ENCODE measurements at regions not wholly inside any gene's neighbourhood (a gene's known extent, or its start where the extent isn't known, plus 50 kb on each side); places are given as distances from the start of the nearest gene placed in this dataset.

DNA sequence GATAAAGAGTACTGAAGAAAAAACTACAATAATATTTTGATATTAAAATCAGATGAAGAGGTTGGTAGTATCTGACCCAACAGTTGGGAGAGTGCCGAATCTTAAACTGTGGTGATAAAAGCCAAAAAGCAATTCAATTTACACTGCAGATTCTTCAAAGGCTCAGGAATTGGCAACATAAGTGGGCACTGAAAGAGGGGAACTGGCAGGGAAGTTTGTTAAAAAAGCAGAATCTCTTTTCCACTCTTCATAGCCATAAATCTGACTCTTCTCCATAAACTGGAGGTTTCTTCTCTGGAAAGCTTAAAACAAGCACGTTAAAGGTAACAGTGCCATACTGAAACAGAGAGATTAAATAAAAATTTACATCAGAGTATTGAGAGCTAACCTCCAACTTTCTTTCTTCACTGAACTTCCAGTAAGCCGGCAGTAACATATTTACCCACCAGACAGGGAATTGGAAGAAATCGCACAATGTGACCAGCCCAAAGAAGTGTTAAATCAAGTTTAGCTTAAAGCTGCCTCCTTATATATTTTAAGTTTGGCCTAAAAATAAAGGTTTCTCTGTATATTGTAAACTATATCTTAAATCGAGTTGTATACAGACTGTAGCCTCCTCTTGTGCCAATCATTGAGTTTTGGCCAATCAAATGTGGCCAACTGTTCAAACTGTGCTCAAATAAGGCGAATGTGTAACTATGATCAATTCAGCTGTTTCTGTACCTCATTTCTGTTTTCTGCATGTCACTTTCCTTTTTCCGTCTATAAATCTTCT lies 358.3 kb downstream of the NXPE2 start:
- Mint-ChIP-seq H3K9me3 (ENCODE audit: unreplicated experiment) (no peaks in the 10 kb centered on the region), H3K4me1 (ENCODE audit: low read depth, unreplicated experiment) (no peaks in the 10 kb centered on the region), H3K27me3 (ENCODE audit: low read depth, unreplicated experiment) (peaks cover under 1% of the 10 kb centered on the region), H3K27ac (ENCODE audit: unreplicated experiment) (no peak overlapping the region), H3K4me3 (ENCODE audit: unreplicated experiment) (no peak overlapping the region), H3K36me3 (ENCODE audit: low read depth, unreplicated experiment) (no peaks in the 10 kb centered on the region)
- no peak overlapping the region for H3K27ac ChIP-seq (ENCODE audit: low read depth, low read length)
- no peaks in the 10 kb centered on the region for H4K20me1 ChIP-seq (ENCODE audit: insufficient read depth, low read length)
- FAIRE-seq (no peak), DNase-seq (ENCODE audit: low read depth) (no peak)
- H3K36me3 ChIP-seq (ENCODE audit: insufficient read depth, low read length) = no peaks in the 10 kb centered on the region
- H3K4me3 ChIP-seq (ENCODE audit: insufficient read depth, low read depth, low read length) = no peak overlapping the region
- no peaks in the 10 kb centered on the region for H3K4me1 ChIP-seq (ENCODE audit: insufficient read depth, low read length)
- no peak overlapping the region for H3K4me2 ChIP-seq (ENCODE audit: low read length)
- no peaks in the 10 kb centered on the region for H3K9me3 ChIP-seq (ENCODE audit: insufficient read depth, low read depth, low read length)
- H3K79me2 ChIP-seq (ENCODE audit: insufficient read depth, low read length) = no peaks in the 10 kb centered on the region
- H3K9ac ChIP-seq (ENCODE audit: low read length) = no peak overlapping the region
- TF ChIP-seq EZH2 (IDR thresholded peaks at IDR 0.05; ENCODE audit: insufficient read depth, low read length) = no peak
- TF ChIP-seq, protein P1, sequence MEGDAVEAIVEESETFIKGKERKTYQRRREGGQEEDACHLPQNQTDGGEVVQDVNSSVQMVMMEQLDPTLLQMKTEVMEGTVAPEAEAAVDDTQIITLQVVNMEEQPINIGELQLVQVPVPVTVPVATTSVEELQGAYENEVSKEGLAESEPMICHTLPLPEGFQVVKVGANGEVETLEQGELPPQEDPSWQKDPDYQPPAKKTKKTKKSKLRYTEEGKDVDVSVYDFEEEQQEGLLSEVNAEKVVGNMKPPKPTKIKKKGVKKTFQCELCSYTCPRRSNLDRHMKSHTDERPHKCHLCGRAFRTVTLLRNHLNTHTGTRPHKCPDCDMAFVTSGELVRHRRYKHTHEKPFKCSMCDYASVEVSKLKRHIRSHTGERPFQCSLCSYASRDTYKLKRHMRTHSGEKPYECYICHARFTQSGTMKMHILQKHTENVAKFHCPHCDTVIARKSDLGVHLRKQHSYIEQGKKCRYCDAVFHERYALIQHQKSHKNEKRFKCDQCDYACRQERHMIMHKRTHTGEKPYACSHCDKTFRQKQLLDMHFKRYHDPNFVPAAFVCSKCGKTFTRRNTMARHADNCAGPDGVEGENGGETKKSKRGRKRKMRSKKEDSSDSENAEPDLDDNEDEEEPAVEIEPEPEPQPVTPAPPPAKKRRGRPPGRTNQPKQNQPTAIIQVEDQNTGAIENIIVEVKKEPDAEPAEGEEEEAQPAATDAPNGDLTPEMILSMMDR (IDR thresholded peaks at IDR 0.05; ENCODE audit: insufficient read depth, low read depth, low read length) = no peak
- H2AFZ ChIP-seq (ENCODE audit: low read depth, low read length) = no peak overlapping the region
- H3K27me3 ChIP-seq (ENCODE audit: insufficient read depth, low read length) = no peaks in the 10 kb centered on the region

DNA sequence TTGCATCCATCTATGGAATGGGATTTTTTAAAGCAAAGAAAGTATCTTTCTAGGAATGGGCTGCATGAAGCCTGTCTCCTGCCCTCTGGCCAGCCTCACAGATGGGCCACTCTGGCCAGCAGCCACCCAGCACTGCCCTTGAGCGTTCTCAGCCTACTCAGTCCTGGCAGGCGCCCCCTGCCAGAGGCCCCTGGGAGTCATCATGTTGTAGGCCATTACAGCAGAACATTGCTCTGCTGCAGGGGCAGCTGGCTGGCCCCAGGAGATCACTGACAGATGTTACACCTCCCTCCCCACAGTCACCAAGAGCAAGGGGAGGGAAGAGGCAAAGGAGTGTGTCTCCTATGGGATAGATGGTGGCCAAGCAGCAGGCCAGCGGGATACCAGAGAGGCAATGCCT lies 363.7 kb downstream of the NXPE2 start:
- TF ChIP-seq, protein P1 (IDR thresholded peaks at IDR 0.05; ENCODE audit: insufficient read depth, low read depth, low read length) = no peak
- TF ChIP-seq EZH2 (IDR thresholded peaks at IDR 0.05; ENCODE audit: insufficient read depth, low read length) = no peak
- Mint-ChIP-seq H3K27ac (ENCODE audit: unreplicated experiment) (no peak overlapping the region), H3K4me1 (ENCODE audit: low read depth, unreplicated experiment) (no peaks in the 10 kb centered on the region), H3K4me3 (ENCODE audit: unreplicated experiment) (no peak overlapping the region), H3K36me3 (ENCODE audit: low read depth, unreplicated experiment) (no peaks in the 10 kb centered on the region), H3K9me3 (ENCODE audit: unreplicated experiment) (no peaks in the 10 kb centered on the region), H3K27me3 (ENCODE audit: low read depth, unreplicated experiment) (peaks cover 22% of the 10 kb centered on the region)
- FAIRE-seq (no peak), DNase-seq (ENCODE audit: low read depth) (no peak)
- H3K79me2 ChIP-seq (ENCODE audit: insufficient read depth, low read length) = no peaks in the 10 kb centered on the region
- no peaks in the 10 kb centered on the region for H3K36me3 ChIP-seq (ENCODE audit: insufficient read depth, low read length)
- no peaks in the 10 kb centered on the region for H3K27me3 ChIP-seq (ENCODE audit: insufficient read depth, low read length)
- H3K4me2 ChIP-seq (ENCODE audit: low read length) = no peak overlapping the region
- H3K27ac ChIP-seq (ENCODE audit: low read depth, low read length) = no peak overlapping the region
- no peaks in the 10 kb centered on the region for H4K20me1 ChIP-seq (ENCODE audit: insufficient read depth, low read length)
- H3K9me3 ChIP-seq (ENCODE audit: insufficient read depth, low read depth, low read length) = no peaks in the 10 kb centered on the region
- H3K9ac ChIP-seq (ENCODE audit: low read length) = no peak overlapping the region
- no peaks in the 10 kb centered on the region for H3K4me1 ChIP-seq (ENCODE audit: insufficient read depth, low read length)
- no peak overlapping the region for H2AFZ ChIP-seq (ENCODE audit: low read depth, low read length)
- H3K4me3 ChIP-seq (ENCODE audit: insufficient read depth, low read depth, low read length) = no peak overlapping the region

DNA sequence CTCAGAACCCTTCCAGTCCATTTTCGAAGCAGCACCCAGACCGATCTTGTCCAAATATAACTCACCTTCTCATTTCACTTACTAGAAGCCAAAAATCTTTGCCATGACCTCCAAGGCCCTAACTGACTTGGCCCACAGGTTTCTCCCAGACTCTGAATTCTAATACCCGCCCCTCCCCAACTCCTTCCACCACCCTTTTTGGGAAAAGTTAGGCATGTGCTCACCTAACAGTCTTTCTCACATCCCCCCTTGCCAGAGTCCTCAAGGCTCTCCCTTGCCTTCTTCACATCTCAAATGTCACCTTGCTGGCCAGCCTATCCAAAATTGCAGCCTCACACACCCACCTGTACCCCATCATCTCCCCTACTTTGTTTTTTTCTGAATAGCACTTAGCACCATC lies 369.3 kb downstream of the NXPE2 start:
- Histone ChIP-seq H3K4me2 (ENCODE audit: low read length) (no peak overlapping the region), H3K27ac (ENCODE audit: low read depth, low read length) (no peak overlapping the region), H4K20me1 (ENCODE audit: insufficient read depth, low read length) (no peaks in the 10 kb centered on the region), H2AFZ (ENCODE audit: low read depth, low read length) (no peak overlapping the region), H3K9me3 (ENCODE audit: insufficient read depth, low read depth, low read length) (no peaks in the 10 kb centered on the region), H3K9ac (ENCODE audit: low read length) (no peak overlapping the region), H3K79me2 (ENCODE audit: insufficient read depth, low read length) (no peaks in the 10 kb centered on the region), H3K27me3 (ENCODE audit: insufficient read depth, low read length) (no peaks in the 10 kb centered on the region), H3K4me3 (ENCODE audit: insufficient read depth, low read depth, low read length) (no peak overlapping the region), H3K4me1 (ENCODE audit: insufficient read depth, low read length) (no peaks in the 10 kb centered on the region), H3K36me3 (ENCODE audit: insufficient read depth, low read length) (no peaks in the 10 kb centered on the region)
- TF ChIP-seq, protein P1 (IDR thresholded peaks at IDR 0.05; ENCODE audit: insufficient read depth, low read depth, low read length) = no peak
- TF ChIP-seq EZH2 (IDR thresholded peaks at IDR 0.05; ENCODE audit: insufficient read depth, low read length) = no peak
- Mint-ChIP-seq H3K9me3 (ENCODE audit: unreplicated experiment) (no peaks in the 10 kb centered on the region), H3K4me3 (ENCODE audit: unreplicated experiment) (no peak overlapping the region), H3K27me3 (ENCODE audit: low read depth, unreplicated experiment) (peaks cover 44% of the 10 kb centered on the region), H3K4me1 (ENCODE audit: low read depth, unreplicated experiment) (no peaks in the 10 kb centered on the region), H3K27ac (ENCODE audit: unreplicated experiment) (no peak overlapping the region), H3K36me3 (ENCODE audit: low read depth, unreplicated experiment) (no peaks in the 10 kb centered on the region)
- DNase-seq (ENCODE audit: low read depth) = no peak
- no peak for FAIRE-seq

All from astrocyte (in vitro differentiated cells and primary cell).